HTR-8/SVneo (cell line): ENCODE measurements at regions not wholly inside any gene's neighbourhood (a gene's known extent, or its start where the extent isn't known, plus 50 kb on each side); places are given as distances from the start of the nearest gene placed in this dataset.

ENCODE experiments used
- DNase-seq: peaks from one replicate; pipeline ENCODE4 v3.0.0; 2011; ENCODE audit warnings: low spot score, mixed read lengths; ENCODE audit not compliant: insufficient read length
- FAIRE-seq: peaks from 2 replicates; lab custom pipeline; 2011; peaks lifted over from hg19 to GRCh38; lab: Jason Lieb, UNC

DNA sequence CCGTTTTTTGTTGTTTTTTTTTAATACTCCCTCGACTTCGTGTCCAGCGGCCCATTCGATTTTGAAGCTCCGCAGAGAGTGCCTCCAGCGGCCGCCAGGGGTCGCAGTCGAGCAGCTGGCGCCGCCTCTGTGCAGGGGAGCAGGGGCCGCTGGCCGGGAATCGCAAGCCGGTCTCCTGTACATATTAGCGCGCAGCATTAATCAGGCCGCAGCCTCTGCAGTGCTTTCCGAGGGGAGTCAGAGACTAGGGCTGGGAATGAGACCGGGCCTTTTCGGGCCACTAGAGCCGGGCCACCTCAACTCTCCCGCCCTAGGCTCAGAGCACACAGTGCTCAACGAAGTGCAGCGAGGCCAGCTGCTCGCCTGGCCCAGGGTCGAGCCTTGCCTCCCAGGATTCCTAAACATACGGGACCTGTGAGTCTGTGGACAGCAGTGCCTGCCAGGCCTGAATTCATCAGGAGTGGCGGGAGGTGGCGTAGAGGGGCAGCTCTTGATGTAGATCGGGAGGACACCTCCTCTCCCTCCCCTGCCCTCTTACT lies 81.8 kb downstream of the EMP1 start:
- DNase-seq (peak; percentile 53), FAIRE-seq (no peak)

DNA sequence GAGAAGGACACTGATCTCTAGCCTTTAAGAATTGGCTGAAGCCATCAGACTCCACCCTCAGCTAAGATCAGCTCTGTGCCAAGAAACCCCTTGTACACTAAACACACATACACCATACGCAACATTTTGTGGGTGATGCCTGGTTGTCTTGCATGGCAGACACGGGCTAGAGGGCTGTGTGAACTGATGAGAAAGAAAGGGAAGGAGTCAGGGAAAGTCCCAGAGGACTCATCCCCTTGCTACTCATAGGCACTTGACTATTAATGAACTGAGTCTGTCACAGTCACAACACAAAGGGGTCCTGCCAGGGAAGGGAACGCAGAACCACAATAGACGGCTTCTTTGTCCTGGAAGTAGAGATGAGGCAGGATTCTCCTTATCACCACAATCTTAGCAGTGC lies 80.8 kb downstream of the EMP1 start:
- FAIRE-seq = no peak
- no peak for DNase-seq

DNA sequence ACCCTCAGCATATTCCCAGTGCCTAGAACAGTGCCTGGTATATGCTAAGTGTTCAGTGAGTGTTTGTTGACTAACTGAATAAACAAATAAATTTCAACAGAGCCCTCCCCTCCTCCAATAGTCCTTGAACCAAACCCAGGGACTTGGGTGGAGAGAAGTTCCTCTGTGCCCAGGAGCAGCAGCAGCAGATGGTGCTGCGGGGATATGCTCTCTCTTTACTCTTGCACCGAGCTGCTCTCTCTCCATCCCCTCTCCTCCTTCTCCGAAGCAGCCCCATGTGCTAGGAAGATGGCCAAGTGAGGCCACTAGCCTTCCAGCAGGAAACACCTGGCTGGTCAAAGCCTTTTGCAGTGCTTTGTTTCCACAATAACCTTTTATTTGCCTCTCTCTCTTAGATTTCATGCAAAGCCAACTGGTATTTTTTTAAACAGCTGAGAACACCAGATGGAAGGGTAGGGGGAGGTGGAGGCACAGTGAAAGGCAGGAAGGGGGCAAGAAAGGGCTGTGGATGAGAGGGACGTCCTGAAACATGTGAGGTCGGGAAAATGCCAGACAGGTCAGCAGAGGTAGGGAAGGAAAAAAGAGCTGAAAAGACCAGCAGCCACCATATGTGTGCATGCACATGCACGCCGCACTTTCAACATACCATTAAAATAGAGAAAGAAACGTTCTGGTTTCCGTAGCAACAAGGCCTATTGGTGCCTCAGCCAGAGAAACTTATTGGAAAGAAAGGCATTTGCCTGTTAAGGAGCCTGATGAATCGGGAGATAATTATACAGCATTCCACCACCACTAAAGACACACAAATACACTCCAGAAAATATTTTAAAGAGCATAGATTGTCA lies 78.9 kb downstream of the EMP1 start:
- no peak for FAIRE-seq
- DNase-seq = no peak

DNA sequence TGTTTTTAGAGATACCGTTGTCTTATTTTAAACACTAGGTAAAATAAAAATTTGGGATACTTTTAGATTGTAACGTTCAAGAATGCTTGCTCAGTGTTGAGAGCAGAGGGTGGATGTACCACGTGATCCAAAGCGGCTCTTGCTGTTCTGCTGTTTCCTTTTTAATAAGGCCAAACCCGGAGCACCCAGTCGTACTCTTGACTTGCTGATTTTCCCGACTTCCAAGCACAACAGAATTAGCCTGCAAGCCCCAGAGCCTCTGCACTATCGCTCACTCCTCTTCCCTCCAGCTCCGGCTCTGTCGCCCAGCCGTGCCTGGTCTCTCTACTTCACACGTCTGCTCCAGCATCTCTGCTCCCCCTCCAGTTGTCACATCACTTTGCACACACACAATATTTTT lies 77.3 kb downstream of the EMP1 start:
- no peak for FAIRE-seq
- no peak for DNase-seq

DNA sequence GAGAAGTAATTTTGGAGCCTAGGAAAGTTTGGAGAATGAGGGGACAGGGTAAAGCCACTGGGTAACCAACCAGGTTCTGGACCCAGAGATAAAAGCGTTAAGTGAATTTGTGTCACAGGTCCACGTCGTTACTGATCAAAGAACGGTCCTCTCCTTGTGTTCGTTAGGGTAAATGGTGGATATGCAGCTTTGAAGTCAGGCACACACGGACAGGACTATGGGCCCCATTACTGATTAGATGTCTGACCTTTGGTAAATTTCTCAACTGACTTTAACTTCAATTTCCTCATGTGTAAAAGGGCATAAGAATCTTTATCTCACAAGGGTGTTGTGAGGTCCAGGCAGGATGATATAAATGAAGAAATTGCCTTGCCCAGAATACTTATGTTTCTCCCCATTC lies 76.6 kb downstream of the EMP1 start:
- DNase-seq (no peak), FAIRE-seq (no peak)

DNA sequence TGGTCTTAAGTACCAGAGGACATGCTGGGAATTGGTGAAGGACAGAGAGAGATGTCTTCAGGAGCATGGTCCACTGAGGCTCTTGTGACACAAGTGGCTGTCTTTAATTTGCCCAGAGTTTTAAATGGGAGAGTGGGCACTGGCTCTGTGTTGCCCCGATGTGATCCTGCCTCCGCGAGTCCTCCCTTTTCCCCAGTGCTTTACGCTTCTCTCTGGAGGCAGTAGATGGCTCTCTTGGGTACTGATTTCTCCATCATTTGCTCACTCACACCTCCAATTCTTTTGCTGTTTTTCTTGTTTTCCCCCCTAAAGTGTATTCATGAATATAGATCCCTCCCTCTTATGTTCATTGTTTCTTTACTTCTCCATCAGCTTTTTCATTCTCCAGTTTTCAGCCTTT lies 74.3 kb downstream of the EMP1 start:
- no peak for FAIRE-seq

More for the DNA sequence above, 74.3 kb downstream of the EMP1 start:
- DNase-seq = no peak
